IMR-90 (cell line): ENCODE measurements at regions not wholly inside any gene's neighbourhood (a gene's known extent, or its start where the extent isn't known, plus 50 kb on each side); places are given as distances from the start of the nearest gene placed in this dataset.

Experiments used
- ATAC-seq: fragments of 200-7000 bp; cut with Tn5 transposase; 2 replicates; pipeline ENCODE4 v1.9.1; 2020; ENCODE audit warnings: low read depth, mild to moderate bottlenecking, moderate library complexity
- BruUV-seq: library from RNA; stranded (reverse); fragments of 400-500 nt; replicated peaks from 2 replicates; lab custom pipeline; 2021; lab: Mats Ljungman, UMichigan
- CTCF ChIA-PET: fragments of 300-600 bp; formaldehyde crosslinking; extraction: SDS; loops from one replicate; lab custom pipeline; 2021; ENCODE audit warnings: antibody characterized with exemption; lab: Yijun Ruan, JAX
- POLR2A ChIA-PET: fragments of 300-600 bp; sonication (Branson Sonifier 250); formaldehyde crosslinking; loops from one replicate; lab custom pipeline; 2022; ENCODE audit warnings: antibody characterized with exemption; ENCODE audit not compliant: unreplicated experiment; lab: Charles Lee
- DNase-seq: peaks from one replicate; pipeline ENCODE4 v3.0.0; 2013
- H2AFZ ChIP-seq: replicated peaks from 2 replicates; pipeline ENCODE3; 2013; ENCODE audit warnings: low read length, mild to moderate bottlenecking; ENCODE audit not compliant: poor library complexity
- H2AK5ac ChIP-seq: 2 replicates; pipeline ENCODE4 v1.6.1; 2013; ENCODE audit warnings: low read depth, low read length, inconsistent platforms
- H2AK9ac ChIP-seq: replicated peaks from 2 replicates; pipeline ENCODE3; 2013; ENCODE audit warnings: mild to moderate bottlenecking, low read depth, low read length, moderate library complexity; ENCODE audit not compliant: poor library complexity
- H2BK120ac ChIP-seq: 2 replicates; pipeline ENCODE4 v1.6.1; 2013; ENCODE audit warnings: low read depth, low read length, inconsistent platforms
- H2BK15ac ChIP-seq: 3 replicates; pipeline ENCODE4 v1.6.1; 2013; ENCODE audit warnings: low read depth, low read length, inconsistent platforms
- H2BK20ac ChIP-seq: 2 replicates; pipeline ENCODE4 v1.6.1; 2013; ENCODE audit warnings: low read depth, mild to moderate bottlenecking, inconsistent platforms, low read length, moderate library complexity
- H2BK5ac ChIP-seq: 2 replicates; pipeline ENCODE4 v1.6.1; 2013; ENCODE audit warnings: mild to moderate bottlenecking, low read depth, low read length, inconsistent platforms; ENCODE audit not compliant: poor library complexity, severe bottlenecking
- H3K14ac ChIP-seq: replicated peaks from 2 replicates; pipeline ENCODE4 v1.6.1; 2013; ENCODE audit warnings: low read depth, low read length, inconsistent platforms
- H3K18ac ChIP-seq: 2 replicates; pipeline ENCODE4 v1.6.1; 2013; ENCODE audit warnings: low read depth, low read length, control low read depth
- H3K23ac ChIP-seq: 2 replicates; pipeline ENCODE4 v1.6.1; 2013; ENCODE audit warnings: low read depth, low read length, inconsistent platforms
- H3K27ac ChIP-seq: 2 replicates; pipeline ENCODE4 v1.5.1; 2013; ENCODE audit warnings: mild to moderate bottlenecking, control low read depth, low read length; ENCODE audit not compliant: insufficient read depth
- H3K27me3 ChIP-seq: 2 replicates; pipeline ENCODE4 v1.6.1; 2013; ENCODE audit warnings: low read length; ENCODE audit not compliant: control insufficient read depth, insufficient read depth
- H3K36me3 ChIP-seq: 2 replicates; pipeline ENCODE4 v1.6.1; 2013; ENCODE audit warnings: low read length, mixed read lengths; ENCODE audit not compliant: control insufficient read depth, insufficient read depth
- H3K4ac ChIP-seq: 2 replicates; pipeline ENCODE4 v1.6.1; 2013; ENCODE audit warnings: low read depth, low read length, inconsistent platforms
- H3K4me1 ChIP-seq: 2 replicates; pipeline ENCODE4 v1.6.1; 2013; ENCODE audit warnings: low read length, mixed read lengths; ENCODE audit not compliant: control insufficient read depth, insufficient read depth
- H3K4me2 ChIP-seq: 2 replicates; pipeline ENCODE4 v1.6.1; 2013; ENCODE audit warnings: low read depth, mild to moderate bottlenecking, control low read depth, low read length, moderate library complexity
- H3K4me3 ChIP-seq: 2 replicates; pipeline ENCODE4 v1.5.1; 2013; ENCODE audit warnings: low read depth, mild to moderate bottlenecking, control low read depth, low read length, moderate library complexity; ENCODE audit not compliant: insufficient read depth
- H3K56ac ChIP-seq: 2 replicates; pipeline ENCODE4 v1.6.1; 2013; ENCODE audit warnings: low read length, inconsistent platforms; ENCODE audit not compliant: insufficient read depth; ENCODE audit errors: extremely low read depth
- H3K79me1 ChIP-seq, 2 experiments: 2 replicates each; pipeline ENCODE4 v1.6.1; 2013; ENCODE audit warnings: low read length in 2 of 2, inconsistent platforms in 1 of 2, low read depth in 1 of 2
- H3K9ac ChIP-seq: 2 replicates; pipeline ENCODE4 v1.6.1; 2013; ENCODE audit warnings: low read depth, low read length, control low read depth
- H3K9me1 ChIP-seq: 2 replicates; pipeline ENCODE4 v1.6.1; 2013; ENCODE audit warnings: low read length, inconsistent platforms; ENCODE audit not compliant: insufficient read depth
- H3K9me3 ChIP-seq: 2 replicates; pipeline ENCODE4 v1.6.1; 2013; ENCODE audit warnings: low read length; ENCODE audit not compliant: control insufficient read depth, insufficient read depth
- H4K20me1 ChIP-seq: 2 replicates; pipeline ENCODE4 v1.6.1; 2013; ENCODE audit warnings: low read length, inconsistent platforms; ENCODE audit not compliant: insufficient read depth
- H4K5ac ChIP-seq: 2 replicates; pipeline ENCODE4 v1.6.1; 2013; ENCODE audit warnings: mild to moderate bottlenecking, low read depth, low read length, control low read depth
- H4K8ac ChIP-seq, 2 experiments: 2 replicates each; pipeline ENCODE4 v1.6.1; 2013; ENCODE audit warnings: low read depth in 2 of 2, low read length in 2 of 2, control low read depth in 1 of 2, inconsistent platforms in 1 of 2
- H4K91ac ChIP-seq: 2 replicates; pipeline ENCODE4 v1.6.1; 2013; ENCODE audit warnings: low read depth, low read length, inconsistent platforms; ENCODE audit not compliant: insufficient read depth
- MXI1 ChIP-seq: IDR thresholded peaks from 2 replicates; pipeline ENCODE4 v1.6.1; 2012; ENCODE audit warnings: low read depth, mild to moderate bottlenecking, low read length, moderate library complexity, borderline replicate concordance
- RCOR1 ChIP-seq: IDR thresholded peaks from 2 replicates; pipeline ENCODE4 v1.6.1; 2012; ENCODE audit warnings: mild to moderate bottlenecking, low read length, improper control_type of control experiment; ENCODE audit not compliant: insufficient replicate concordance
- WGBS, 2 experiments: methylation state at CpG; one replicate each; pipeline versions ENCODE4 v1.1.5 to v1.1.7; 2013; ENCODE audit warnings: missing lambda C conversion rate in 2 of 2; ENCODE audit not compliant: insufficient read length in 1 of 2; ENCODE audit errors: extremely low coverage in 2 of 2; 5-methylcytosine and 5-hydroxymethylcytosine counted together
- dilution Hi-C: fragments of 300-500 bp; cut with HindIII; formaldehyde crosslinking; loops from one replicate; pipeline ENCODE4 v1.14.3; 2018; ENCODE audit warnings: low sequenced_read_pairs; ENCODE audit not compliant: unreplicated experiment
- in situ Hi-C: fragments of 300-500 bp; cut with MboI; formaldehyde crosslinking; loops from 3 replicates; pipeline ENCODE4 v1.14.3; 2019; ENCODE audit warnings: low sequenced_read_pairs, inconsistent platforms, mixed read lengths
- intact Hi-C: fragments of 100-400 bp; cut with micrococcal nuclease; formaldehyde crosslinking; loops from 2 replicates; pipeline ENCODE4 v1.10.0; 2022
- TF ChIP-seq, protein P1 (sequence below): conservative IDR thresholded peaks from 2 replicates; pipeline ENCODE4 v1.5.1; 2012; ENCODE audit warnings: mild to moderate bottlenecking, low read depth, low read length, improper control_type of control experiment

DNA sequence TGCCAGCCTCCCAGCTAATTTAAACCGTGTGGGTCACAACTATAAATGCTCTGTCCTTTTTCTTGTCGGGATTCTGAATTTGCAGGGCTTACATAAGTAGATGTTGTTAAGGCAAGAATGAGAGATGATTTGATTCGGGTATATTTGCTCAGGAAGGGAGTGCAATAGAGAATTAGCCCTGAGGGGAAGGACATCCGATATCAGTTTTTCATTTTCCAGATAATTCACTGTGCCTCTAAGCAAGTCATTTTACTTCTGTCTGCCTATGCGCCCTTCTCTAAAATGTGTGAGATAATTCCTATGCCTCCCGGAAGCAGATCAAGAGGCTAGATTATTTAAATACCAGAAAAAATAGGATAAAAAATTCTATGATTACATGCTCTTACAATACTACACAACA is 300.5 kb downstream of the RMST start:
- Histone ChIP-seq H3K27ac (no peak overlapping the region), H3K4me2 (no peak overlapping the region), H3K9ac (no peak overlapping the region), H2BK15ac (no peak overlapping the region), H2BK120ac (no peak overlapping the region), H4K91ac (no peak overlapping the region), H3K9me3 (peaks cover 10% of the 10 kb centered on the region), H3K79me1 (no peaks in the 10 kb centered on the region), H3K4me1 (no peaks in the 10 kb centered on the region), H3K56ac (no peak overlapping the region), H4K8ac (no peak overlapping the region), H3K18ac (no peak overlapping the region), H2AK5ac (no peak overlapping the region), H3K14ac (no peak overlapping the region), H2AFZ (no peak overlapping the region), H2AK9ac (no peak overlapping the region), H4K20me1 (no peaks in the 10 kb centered on the region), H3K4ac (no peak overlapping the region), H3K27me3 (no peaks in the 10 kb centered on the region), H4K5ac (no peak overlapping the region), H3K36me3 (no peaks in the 10 kb centered on the region), H3K4me3 (no peak overlapping the region), H3K23ac (no peak overlapping the region), H2BK20ac (no peak overlapping the region), H3K9me1 (no peaks in the 10 kb centered on the region), H2BK5ac (no peak overlapping the region)
- ChIA-PET CTCF (no interaction called here), POLR2A (no interaction called here)
- ATAC-seq (no peak), DNase-seq (no peak)
- no CpG with 5 or more reads among the region's 6 CpGs for WGBS, 2 experiments
- in situ Hi-C loops (no loop called here), intact Hi-C loops (no loop called here), dilution Hi-C loops (no loop called here)
- TF ChIP-seq, protein P1, sequence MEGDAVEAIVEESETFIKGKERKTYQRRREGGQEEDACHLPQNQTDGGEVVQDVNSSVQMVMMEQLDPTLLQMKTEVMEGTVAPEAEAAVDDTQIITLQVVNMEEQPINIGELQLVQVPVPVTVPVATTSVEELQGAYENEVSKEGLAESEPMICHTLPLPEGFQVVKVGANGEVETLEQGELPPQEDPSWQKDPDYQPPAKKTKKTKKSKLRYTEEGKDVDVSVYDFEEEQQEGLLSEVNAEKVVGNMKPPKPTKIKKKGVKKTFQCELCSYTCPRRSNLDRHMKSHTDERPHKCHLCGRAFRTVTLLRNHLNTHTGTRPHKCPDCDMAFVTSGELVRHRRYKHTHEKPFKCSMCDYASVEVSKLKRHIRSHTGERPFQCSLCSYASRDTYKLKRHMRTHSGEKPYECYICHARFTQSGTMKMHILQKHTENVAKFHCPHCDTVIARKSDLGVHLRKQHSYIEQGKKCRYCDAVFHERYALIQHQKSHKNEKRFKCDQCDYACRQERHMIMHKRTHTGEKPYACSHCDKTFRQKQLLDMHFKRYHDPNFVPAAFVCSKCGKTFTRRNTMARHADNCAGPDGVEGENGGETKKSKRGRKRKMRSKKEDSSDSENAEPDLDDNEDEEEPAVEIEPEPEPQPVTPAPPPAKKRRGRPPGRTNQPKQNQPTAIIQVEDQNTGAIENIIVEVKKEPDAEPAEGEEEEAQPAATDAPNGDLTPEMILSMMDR = no peak
- TF ChIP-seq MXI1 (no peak), RCOR1 (no peak)
- BruUV-seq = no TSS peak
